HUES6 (cell line): ENCODE measurements at regions not wholly inside any gene's neighbourhood (a gene's known extent, or its start where the extent isn't known, plus 50 kb on each side); places are given as distances from the start of the nearest gene placed in this dataset.

Experiments
- H3K27ac ChIP-seq: 2 replicates; pipeline ENCODE4 v1.7.0; 2013; ENCODE audit warnings: low read depth, mild to moderate bottlenecking, low read length, inconsistent platforms
- H3K27me3 ChIP-seq: 2 replicates; pipeline ENCODE4 v1.6.1; 2013; ENCODE audit warnings: low read length; ENCODE audit not compliant: control insufficient read depth, insufficient read depth
- H3K36me3 ChIP-seq: 2 replicates; pipeline ENCODE4 v1.6.1; 2013; ENCODE audit warnings: low read length; ENCODE audit not compliant: control insufficient read depth, insufficient read depth
- H3K4me1 ChIP-seq: 2 replicates; pipeline ENCODE4 v1.6.1; 2013; ENCODE audit warnings: low read length; ENCODE audit not compliant: control insufficient read depth, insufficient read depth
- H3K4me3 ChIP-seq: 2 replicates; pipeline ENCODE4 v1.5.1; 2013; ENCODE audit warnings: low read depth, low read length
- H3K9ac ChIP-seq: one replicate; pipeline ENCODE4 v1.6.1; 2013; ENCODE audit warnings: mild to moderate bottlenecking, low read length
- H3K9me3 ChIP-seq: 2 replicates; pipeline ENCODE4 v1.6.1; 2013; ENCODE audit warnings: low read depth, low read length; ENCODE audit not compliant: control insufficient read depth, insufficient read depth

- no peaks in the 10 kb centered on the region for H3K36me3 ChIP-seq
- no peak overlapping the region for H3K4me3 ChIP-seq
- H3K27ac ChIP-seq = no peak overlapping the region
- H3K9me3 ChIP-seq = no peaks in the 10 kb centered on the region
- H3K4me1 ChIP-seq = no peaks in the 10 kb centered on the region
- H3K27me3 ChIP-seq = no peaks in the 10 kb centered on the region
- H3K9ac ChIP-seq = no peak overlapping the region
These were observed 79.6 kb upstream of the SORCS1 start for GRCh38 chr10:107244122-107244521.

- H3K36me3 ChIP-seq = no peaks in the 10 kb centered on the region
- no peaks in the 10 kb centered on the region for H3K27me3 ChIP-seq
- no peak overlapping the region for H3K4me3 ChIP-seq
- no peaks in the 10 kb centered on the region for H3K9me3 ChIP-seq
- H3K4me1 ChIP-seq = no peaks in the 10 kb centered on the region
- H3K9ac ChIP-seq = no peak overlapping the region
- no peak overlapping the region for H3K27ac ChIP-seq
These were observed 73.8 kb upstream of the SORCS1 start for GRCh38 chr10:107238275-107238674.

- Histone ChIP-seq H3K27ac (no peak overlapping the region), H3K4me3 (no peak overlapping the region), H3K27me3 (no peaks in the 10 kb centered on the region), H3K9me3 (no peaks in the 10 kb centered on the region), H3K36me3 (no peaks in the 10 kb centered on the region), H3K9ac (no peak overlapping the region), H3K4me1 (no peaks in the 10 kb centered on the region)
These were observed 67.5 kb upstream of the SORCS1 start for GRCh38 chr10:107232013-107232412.

GRCh38 chr10:107230887-107231286, 66.4 kb upstream of the SORCS1 start:
- Histone ChIP-seq H3K4me3 (no peak overlapping the region), H3K36me3 (no peaks in the 10 kb centered on the region), H3K9me3 (no peaks in the 10 kb centered on the region), H3K27ac (no peak overlapping the region), H3K27me3 (no peaks in the 10 kb centered on the region), H3K4me1 (no peaks in the 10 kb centered on the region), H3K9ac (no peak overlapping the region)

GRCh38 chr10:107215681-107216080, 51.2 kb upstream of the SORCS1 start:
- no peak overlapping the region for H3K9ac ChIP-seq
- H3K27ac ChIP-seq = no peak overlapping the region
- H3K9me3 ChIP-seq = no peaks in the 10 kb centered on the region
- H3K4me1 ChIP-seq = no peaks in the 10 kb centered on the region
- no peaks in the 10 kb centered on the region for H3K36me3 ChIP-seq
- no peak overlapping the region for H3K4me3 ChIP-seq
- no peaks in the 10 kb centered on the region for H3K27me3 ChIP-seq
